Kidney (tissue), 13 donors: ENCODE measurements at regions not wholly inside any gene's neighbourhood (a gene's known extent, or its start where the extent isn't known, plus 50 kb on each side); places are given as distances from the start of the nearest gene placed in this dataset.
A peak's percentile ranks its signal among the peaks of the same experiment; 100 is the strongest.

ENCODE experiments used
- DNase-seq, 5 donors: peaks; one replicate each; pipeline ENCODE4 v3.0.0-alpha.2; 2013 to 2020
- FAIRE-seq: peaks from 2 replicates; lab custom pipeline; 2012; peaks lifted over from hg19 to GRCh38; lab: Jason Lieb, UNC
- H3K27ac ChIP-seq, 2 donors: one replicate each; pipeline ENCODE4 v1.7.0; 2013; ENCODE audit warnings: low read depth in 2 of 2, low read length in 2 of 2, inconsistent platforms in 1 of 2
- H3K27me3 ChIP-seq: one replicate; pipeline ENCODE4 v1.7.1; 2013; ENCODE audit warnings: low read length, inconsistent platforms; ENCODE audit not compliant: control insufficient read depth, insufficient read depth
- H3K36me3 ChIP-seq, 3 donors: one replicate each; pipeline versions ENCODE4 v1.7.0 to v1.7.1; 2013; ENCODE audit warnings: low read length in 3 of 3, control low read depth in 1 of 3, inconsistent platforms in 1 of 3; ENCODE audit not compliant: insufficient read depth in 3 of 3, control insufficient read depth in 2 of 3
- H3K4me1 ChIP-seq, 3 donors: one replicate each; pipeline versions ENCODE4 v1.7.0 to v1.7.1; 2013; ENCODE audit warnings: low read length in 3 of 3, inconsistent platforms in 1 of 3, low read depth in 1 of 3; ENCODE audit not compliant: control insufficient read depth in 2 of 3, insufficient read depth in 2 of 3
- H3K4me3 ChIP-seq, 3 donors: one replicate each; pipeline versions ENCODE4 v1.7.0 to v1.8.1; 2013; ENCODE audit warnings: low read length in 3 of 3, control low read depth in 1 of 3, inconsistent platforms in 1 of 3
- H3K9ac ChIP-seq, 3 donors: one replicate each; pipeline versions ENCODE4 v1.7.0 to v1.7.1; 2013; ENCODE audit warnings: low read length in 3 of 3, control low read depth in 1 of 3, inconsistent platforms in 1 of 3
- H3K9me3 ChIP-seq, 3 donors: one replicate each; pipeline versions ENCODE4 v1.7.0 to v1.7.1; 2013; ENCODE audit warnings: low read length in 3 of 3, control low read depth in 1 of 3, inconsistent platforms in 1 of 3; ENCODE audit not compliant: control insufficient read depth in 2 of 3, insufficient read depth in 1 of 3
- intact Hi-C: fragments of 100-400 bp; cut with DNase I; formaldehyde crosslinking; loops from one replicate; pipeline ENCODE4 v1.11.1; 2022
- TF ChIP-seq, protein P1 (sequence below): IDR thresholded peaks from 3 replicates; pipeline ENCODE4 v1.5.1; 2012; ENCODE audit warnings: mild to moderate bottlenecking, moderate library complexity, borderline replicate concordance; ENCODE audit not compliant: insufficient read depth; ENCODE audit errors: extremely low read depth
- donor health status: control.
- donor health status: control.
- donor health status: control.
- donor health status: control.
- donor health status: control.
- donor health status: DM: yes; HTN: yes; CAD: no.
- donor health status: Normal renal cell carcinoma (clear cell type).

DNA sequence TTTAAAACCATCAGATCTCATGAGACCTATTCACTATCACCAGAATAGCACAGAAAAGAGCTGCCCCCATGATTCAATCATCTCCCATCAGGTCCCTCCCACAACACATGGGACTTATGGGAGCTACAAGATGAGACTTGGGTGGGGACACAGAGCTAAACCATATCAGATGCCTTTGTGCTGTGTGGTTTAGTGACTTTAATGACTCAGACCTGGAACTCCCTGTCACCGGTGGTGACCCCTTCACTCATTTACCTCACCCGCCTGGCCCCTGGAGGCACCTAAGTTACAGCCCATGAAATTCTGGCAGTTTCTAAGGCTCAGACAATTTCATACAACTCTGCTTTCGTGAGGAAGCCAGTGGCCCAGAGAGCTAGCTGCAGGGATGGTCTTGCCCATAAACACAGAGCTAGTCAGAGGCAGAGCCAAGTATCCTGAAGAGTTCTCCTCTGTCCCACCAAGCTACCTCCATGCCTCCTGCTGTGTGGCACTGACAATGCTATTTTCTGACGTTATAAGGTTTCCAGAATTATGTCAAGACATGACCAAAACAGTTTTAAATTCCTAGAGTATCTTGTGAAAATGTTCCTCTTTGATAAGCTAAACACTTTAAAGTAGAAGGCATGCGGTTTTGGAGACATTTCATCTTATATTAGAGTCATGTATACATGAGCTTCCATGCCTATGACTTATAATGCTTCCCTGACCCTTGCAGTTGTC, 231.1 kb upstream of the IL12A start:
- no peak overlapping the region for H3K4me3 ChIP-seq
- H3K4me1 ChIP-seq, result peaks cover 4 to 13% (median 7%) of the 10 kb centered on the region in 3 donors
- intact Hi-C loops, result no loop called here
- H3K27me3 ChIP-seq, result no peaks in the 10 kb centered on the region
- no peaks in the 10 kb centered on the region for H3K36me3 ChIP-seq
- peak overlapping the region in 1 of 2 donors; percentile 63 for H3K27ac ChIP-seq
- H3K9me3 ChIP-seq, result no peaks in the 10 kb centered on the region
- FAIRE-seq (no peak), DNase-seq (no peak)
- H3K9ac ChIP-seq, result no peak overlapping the region
- TF ChIP-seq, protein P1, sequence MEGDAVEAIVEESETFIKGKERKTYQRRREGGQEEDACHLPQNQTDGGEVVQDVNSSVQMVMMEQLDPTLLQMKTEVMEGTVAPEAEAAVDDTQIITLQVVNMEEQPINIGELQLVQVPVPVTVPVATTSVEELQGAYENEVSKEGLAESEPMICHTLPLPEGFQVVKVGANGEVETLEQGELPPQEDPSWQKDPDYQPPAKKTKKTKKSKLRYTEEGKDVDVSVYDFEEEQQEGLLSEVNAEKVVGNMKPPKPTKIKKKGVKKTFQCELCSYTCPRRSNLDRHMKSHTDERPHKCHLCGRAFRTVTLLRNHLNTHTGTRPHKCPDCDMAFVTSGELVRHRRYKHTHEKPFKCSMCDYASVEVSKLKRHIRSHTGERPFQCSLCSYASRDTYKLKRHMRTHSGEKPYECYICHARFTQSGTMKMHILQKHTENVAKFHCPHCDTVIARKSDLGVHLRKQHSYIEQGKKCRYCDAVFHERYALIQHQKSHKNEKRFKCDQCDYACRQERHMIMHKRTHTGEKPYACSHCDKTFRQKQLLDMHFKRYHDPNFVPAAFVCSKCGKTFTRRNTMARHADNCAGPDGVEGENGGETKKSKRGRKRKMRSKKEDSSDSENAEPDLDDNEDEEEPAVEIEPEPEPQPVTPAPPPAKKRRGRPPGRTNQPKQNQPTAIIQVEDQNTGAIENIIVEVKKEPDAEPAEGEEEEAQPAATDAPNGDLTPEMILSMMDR, result no peak

DNA sequence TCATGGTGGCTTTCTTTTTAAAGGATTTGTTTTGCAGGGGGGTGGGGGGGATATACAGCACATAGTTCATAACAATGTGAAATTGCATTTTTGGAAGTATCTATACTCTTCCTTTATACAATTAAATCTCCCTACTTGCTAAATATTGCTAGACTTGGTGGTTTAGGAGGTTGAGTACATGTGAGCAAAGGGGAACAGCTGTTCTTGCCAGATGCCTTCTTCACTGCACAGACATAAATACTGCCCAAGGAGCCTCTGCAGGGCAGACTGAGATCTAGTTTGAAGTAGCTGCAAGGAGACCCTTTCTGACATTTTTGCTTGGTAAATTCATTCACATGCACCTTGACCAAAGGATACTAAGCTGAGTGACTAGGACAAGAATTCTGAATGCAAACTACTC, 228.6 kb upstream of the IL12A start:
- Histone ChIP-seq H3K27me3 (no peaks in the 10 kb centered on the region), H3K9ac (no peak overlapping the region), H3K4me3 (no peak overlapping the region), H3K36me3 (no peaks in the 10 kb centered on the region), H3K27ac (no peak overlapping the region), H3K9me3 (no peaks in the 10 kb centered on the region), H3K4me1 (peaks cover 4 to 17% (median 7%) of the 10 kb centered on the region in 3 donors)
- FAIRE-seq (no peak), DNase-seq (no peak)
- TF ChIP-seq, protein P1, result no peak
- intact Hi-C loops, result no loop called here

DNA sequence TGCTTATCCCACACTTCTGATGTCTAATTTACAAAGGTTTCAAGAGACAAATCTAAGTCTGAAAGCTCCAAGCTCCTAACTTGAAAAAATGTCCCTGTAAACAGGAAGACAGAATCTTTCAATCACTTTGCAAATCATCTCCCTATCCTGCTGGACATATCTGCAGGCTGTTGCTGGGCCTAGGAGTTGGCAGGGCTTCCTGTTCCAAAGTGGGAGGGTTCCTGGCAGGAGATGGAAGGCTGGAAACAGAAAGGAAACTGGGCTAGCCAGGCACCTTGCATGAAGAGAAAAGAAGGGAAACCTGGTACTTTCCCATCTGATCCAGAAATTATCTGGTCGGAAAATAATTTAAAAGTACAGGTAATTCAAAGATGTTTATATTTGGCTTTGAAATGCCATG, 227.3 kb upstream of the IL12A start:
- TF ChIP-seq, protein P1, result no peak
- intact Hi-C loops, result no loop called here
- DNase-seq, result peak in 1 of 5 donors; percentile 45
- Histone ChIP-seq H3K27me3 (no peaks in the 10 kb centered on the region), H3K9ac (peak overlapping the region in 1 of 3 donors; percentile 55), H3K9me3 (no peaks in the 10 kb centered on the region), H3K4me1 (peaks cover 4 to 17% (median 12%) of the 10 kb centered on the region in 3 donors), H3K36me3 (no peaks in the 10 kb centered on the region), H3K27ac (peak overlapping the region; percentile 81 to 96), H3K4me3 (peak overlapping the region in 1 of 3 donors; percentile 7)
- no peak for FAIRE-seq
